ENCODE measurements at regions not wholly inside any gene's neighbourhood (a gene's known extent, or its start where the extent isn't known, plus 50 kb on each side); places are given as distances from the start of the nearest gene placed in this dataset.

DNA sequence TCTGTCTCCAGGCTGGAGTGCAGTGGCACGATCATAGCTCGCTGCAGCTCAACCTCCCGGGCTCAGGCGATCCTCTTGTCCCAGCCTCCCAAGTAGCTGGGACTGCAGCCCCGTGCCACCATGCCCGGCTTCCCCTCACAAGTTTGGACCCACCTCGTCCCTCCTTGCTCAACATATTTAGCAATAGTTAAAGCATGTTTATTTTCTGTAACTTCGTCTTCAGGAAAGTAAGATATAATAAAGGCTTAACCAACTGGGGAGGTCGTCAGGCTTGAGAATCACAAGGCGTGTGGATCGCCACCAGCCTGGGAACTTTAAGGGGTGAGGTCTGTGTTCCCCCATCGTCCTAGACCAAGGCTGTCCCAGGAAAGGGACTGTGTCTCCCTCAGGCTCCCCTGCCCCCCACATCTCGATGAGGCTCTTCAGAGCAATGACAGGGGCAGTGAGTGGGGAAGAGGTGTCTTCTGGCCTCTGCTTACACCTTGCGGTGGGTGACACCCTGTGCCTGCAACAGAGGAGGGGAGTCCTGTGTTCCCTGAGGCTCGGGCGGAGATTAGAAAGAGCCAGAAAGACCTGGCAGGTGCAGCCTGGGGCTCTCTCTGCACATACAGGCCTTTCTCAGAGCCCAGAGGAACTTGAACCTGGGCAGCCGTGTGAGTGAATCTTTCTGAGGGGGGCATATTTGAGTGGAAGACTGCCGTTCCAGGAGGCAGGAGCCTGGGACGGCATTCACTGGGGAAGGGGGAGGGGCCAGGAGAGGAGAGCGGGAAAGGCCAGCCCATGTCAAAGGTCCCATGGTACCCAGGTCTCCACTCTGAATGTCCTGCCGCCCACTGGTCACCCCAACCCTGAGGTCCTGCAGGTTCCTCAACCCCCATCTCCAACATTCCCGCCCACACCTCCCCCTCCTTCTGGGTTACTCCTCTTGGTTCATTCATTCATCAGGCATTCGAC, 152.3 kb downstream of the SMAD6 start:
- H3K36me3 ChIP-seq (ENCODE audit: control insufficient read depth, insufficient read depth, low read length) = no peaks in the 10 kb centered on the region
- H2BK15ac ChIP-seq (replicated peaks; ENCODE audit: low read depth) = no peak overlapping the region
- H3K4me3 ChIP-seq (ENCODE audit: low read length) = no peak overlapping the region
- H3K4ac ChIP-seq (ENCODE audit: low read depth, low read length) = no peak overlapping the region
- DNase-seq = no peak
- H4K5ac ChIP-seq (ENCODE audit: low read length) = no peak overlapping the region
- no peak overlapping the region for H2BK5ac ChIP-seq (ENCODE audit: low read length)
- H4K8ac ChIP-seq (ENCODE audit: low read depth, low read length) = no peak overlapping the region
- H3K79me1 ChIP-seq (ENCODE audit: low read length) = no peaks in the 10 kb centered on the region
- H3K27me3 ChIP-seq (ENCODE audit: insufficient read depth, low read length, poor library complexity) = no peaks in the 10 kb centered on the region
- H2AK5ac ChIP-seq (ENCODE audit: low read length) = no peak overlapping the region
- peaks cover 8% of the 10 kb centered on the region for H3K4me1 ChIP-seq (ENCODE audit: control insufficient read depth, low read depth, low read length)
- no peak overlapping the region for H3K23ac ChIP-seq (ENCODE audit: low read length)
- no peaks in the 10 kb centered on the region for H3K79me2 ChIP-seq (ENCODE audit: control insufficient read depth, insufficient read depth, low read length)
- H3K9ac ChIP-seq (ENCODE audit: low read length) = no peak overlapping the region
- H2BK120ac ChIP-seq (ENCODE audit: low read depth, low read length) = no peak overlapping the region
- H3K18ac ChIP-seq (ENCODE audit: low read length) = no peak overlapping the region
- H3K27ac ChIP-seq (ENCODE audit: low read depth, low read length) = no peak overlapping the region
- H3K56ac ChIP-seq (ENCODE audit: low read length) = peak overlapping the region; percentile 17
- WGBS (ENCODE audit: extremely low coverage, insufficient coverage, low lambda C conversion rate) = no CpG with 5 or more reads among the region's 23 CpGs
- no peak overlapping the region for H3K4me2 ChIP-seq (ENCODE audit: low read length)

DNA sequence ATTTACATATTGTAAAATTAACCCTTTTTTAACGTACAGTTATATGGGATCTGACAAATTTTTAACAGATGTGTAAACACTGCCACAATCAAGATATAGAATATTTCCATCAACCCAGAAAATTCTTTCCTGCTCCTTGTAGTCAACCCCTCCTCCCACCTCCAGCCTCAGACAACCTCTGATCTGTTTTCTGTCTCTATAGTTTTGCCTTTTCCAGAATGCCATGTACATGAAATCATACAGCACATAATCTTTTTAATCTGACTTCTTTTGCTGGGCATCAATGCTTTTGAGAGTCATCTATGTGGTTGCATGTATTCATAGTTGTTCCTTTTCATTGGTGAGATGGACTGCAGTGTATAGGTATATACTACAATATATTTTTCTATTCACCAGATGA, 153.0 kb downstream of the SMAD6 start:
- H3K4me1 ChIP-seq (ENCODE audit: control insufficient read depth, low read depth, low read length) = peaks cover 8% of the 10 kb centered on the region
- no peak for DNase-seq
- H2AK5ac ChIP-seq (ENCODE audit: low read length) = no peak overlapping the region
- H3K18ac ChIP-seq (ENCODE audit: low read length) = no peak overlapping the region
- no peak overlapping the region for H3K4ac ChIP-seq (ENCODE audit: low read depth, low read length)
- H2BK5ac ChIP-seq (ENCODE audit: low read length) = no peak overlapping the region
- whole genome bisulfite sequencing (ENCODE audit: extremely low coverage, insufficient coverage, low lambda C conversion rate) = no CpG with 5 or more reads among the region's 1 CpG
- H2BK15ac ChIP-seq (replicated peaks; ENCODE audit: low read depth) = no peak overlapping the region
- H3K4me2 ChIP-seq (ENCODE audit: low read length) = no peak overlapping the region
- H4K5ac ChIP-seq (ENCODE audit: low read length) = no peak overlapping the region
- H3K4me3 ChIP-seq (ENCODE audit: low read length) = no peak overlapping the region
- H3K56ac ChIP-seq (ENCODE audit: low read length) = no peak overlapping the region
- no peak overlapping the region for H2BK120ac ChIP-seq (ENCODE audit: low read depth, low read length)
- no peaks in the 10 kb centered on the region for H3K27me3 ChIP-seq (ENCODE audit: insufficient read depth, low read length, poor library complexity)
- no peaks in the 10 kb centered on the region for H3K79me1 ChIP-seq (ENCODE audit: low read length)
- no peaks in the 10 kb centered on the region for H3K36me3 ChIP-seq (ENCODE audit: control insufficient read depth, insufficient read depth, low read length)
- H3K9ac ChIP-seq (ENCODE audit: low read length) = no peak overlapping the region
- H3K79me2 ChIP-seq (ENCODE audit: control insufficient read depth, insufficient read depth, low read length) = no peaks in the 10 kb centered on the region
- no peak overlapping the region for H4K8ac ChIP-seq (ENCODE audit: low read depth, low read length)
- no peak overlapping the region for H3K27ac ChIP-seq (ENCODE audit: low read depth, low read length)
- no peak overlapping the region for H3K23ac ChIP-seq (ENCODE audit: low read length)

- H3K4ac ChIP-seq (ENCODE audit: low read depth, low read length) = no peak overlapping the region
Measured at GRCh38 chr15:66857694-66858093, 155.7 kb downstream of the SMAD6 start.

DNA sequence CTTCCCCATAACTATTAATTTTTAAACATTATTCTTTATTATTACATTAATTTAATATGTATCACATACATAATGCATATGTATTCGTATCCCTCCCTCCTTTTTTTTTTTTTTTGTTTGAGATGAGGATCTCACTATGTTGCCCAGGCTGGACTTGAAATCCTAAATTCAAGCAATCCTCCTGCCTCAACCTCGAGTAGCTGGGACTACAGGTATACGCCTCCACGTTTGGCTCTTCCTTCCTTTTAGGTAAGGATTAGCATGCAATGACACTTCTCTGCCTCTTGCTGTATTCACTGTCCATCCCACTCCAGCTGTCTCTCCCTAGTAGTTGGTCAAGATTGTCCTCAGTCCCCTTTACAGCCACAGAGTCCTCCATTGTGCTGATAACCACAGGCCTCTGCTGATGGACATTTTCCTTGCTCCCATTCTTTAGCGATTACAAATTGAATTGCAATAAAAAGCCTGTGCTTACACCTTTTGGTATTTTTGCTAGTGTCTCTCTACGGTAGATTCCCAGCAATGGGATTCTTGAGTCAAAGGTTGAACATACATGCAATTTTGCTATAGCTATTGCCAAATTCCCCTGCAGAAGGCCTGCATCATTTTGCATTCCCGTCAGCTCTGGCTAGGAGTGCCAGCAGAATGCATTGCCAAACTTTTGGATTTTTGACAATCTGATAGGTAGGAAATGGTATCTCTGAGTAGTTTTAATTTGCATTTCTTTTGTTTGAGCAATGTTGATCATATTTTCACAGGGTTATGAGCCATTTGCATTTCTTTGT, 156.6 kb downstream of the SMAD6 start:
- Histone ChIP-seq H3K79me2 (ENCODE audit: control insufficient read depth, insufficient read depth, low read length) (no peaks in the 10 kb centered on the region), H3K27ac (ENCODE audit: low read depth, low read length) (no peak overlapping the region), H2BK15ac (replicated peaks; ENCODE audit: low read depth) (no peak overlapping the region), H3K4me3 (ENCODE audit: low read length) (no peak overlapping the region), H4K8ac (ENCODE audit: low read depth, low read length) (no peak overlapping the region), H2BK120ac (ENCODE audit: low read depth, low read length) (no peak overlapping the region), H2AK5ac (ENCODE audit: low read length) (no peak overlapping the region), H3K36me3 (ENCODE audit: control insufficient read depth, insufficient read depth, low read length) (no peaks in the 10 kb centered on the region), H4K5ac (ENCODE audit: low read length) (no peak overlapping the region), H3K18ac (ENCODE audit: low read length) (no peak overlapping the region), H3K56ac (ENCODE audit: low read length) (no peak overlapping the region), H3K79me1 (ENCODE audit: low read length) (no peaks in the 10 kb centered on the region), H2BK5ac (ENCODE audit: low read length) (no peak overlapping the region), H3K4me1 (ENCODE audit: control insufficient read depth, low read depth, low read length) (no peaks in the 10 kb centered on the region), H3K23ac (ENCODE audit: low read length) (no peak overlapping the region), H3K4ac (ENCODE audit: low read depth, low read length) (no peak overlapping the region), H3K27me3 (ENCODE audit: insufficient read depth, low read length, poor library complexity) (no peaks in the 10 kb centered on the region), H3K4me2 (ENCODE audit: low read length) (no peak overlapping the region), H3K9ac (ENCODE audit: low read length) (no peak overlapping the region)
- DNase-seq = no peak
- WGBS (ENCODE audit: extremely low coverage, insufficient coverage, low lambda C conversion rate) = 100% methylated on average over 1 of the region's 7 CpGs

More at GRCh38 chr15:66857694-66858093, 155.7 kb downstream of the SMAD6 start:
- H3K4me2 ChIP-seq (ENCODE audit: low read length) = no peak overlapping the region
- H3K9ac ChIP-seq (ENCODE audit: low read length) = no peak overlapping the region
- H3K36me3 ChIP-seq (ENCODE audit: control insufficient read depth, insufficient read depth, low read length) = no peaks in the 10 kb centered on the region
- H3K4me3 ChIP-seq (ENCODE audit: low read length) = no peak overlapping the region
- no peak overlapping the region for H4K5ac ChIP-seq (ENCODE audit: low read length)
- no peak overlapping the region for H2BK5ac ChIP-seq (ENCODE audit: low read length)
- H2BK120ac ChIP-seq (ENCODE audit: low read depth, low read length) = no peak overlapping the region
- H3K4me1 ChIP-seq (ENCODE audit: control insufficient read depth, low read depth, low read length) = no peaks in the 10 kb centered on the region
- no peak for DNase-seq
- no peaks in the 10 kb centered on the region for H3K27me3 ChIP-seq (ENCODE audit: insufficient read depth, low read length, poor library complexity)
- H3K18ac ChIP-seq (ENCODE audit: low read length) = no peak overlapping the region
- no peak overlapping the region for H3K23ac ChIP-seq (ENCODE audit: low read length)
- H2BK15ac ChIP-seq (replicated peaks; ENCODE audit: low read depth) = no peak overlapping the region
- H4K8ac ChIP-seq (ENCODE audit: low read depth, low read length) = no peak overlapping the region
- no peaks in the 10 kb centered on the region for H3K79me1 ChIP-seq (ENCODE audit: low read length)
- H3K79me2 ChIP-seq (ENCODE audit: control insufficient read depth, insufficient read depth, low read length) = no peaks in the 10 kb centered on the region
- H2AK5ac ChIP-seq (ENCODE audit: low read length) = no peak overlapping the region
- no peak overlapping the region for H3K56ac ChIP-seq (ENCODE audit: low read length)
- no peak overlapping the region for H3K27ac ChIP-seq (ENCODE audit: low read depth, low read length)

DNA sequence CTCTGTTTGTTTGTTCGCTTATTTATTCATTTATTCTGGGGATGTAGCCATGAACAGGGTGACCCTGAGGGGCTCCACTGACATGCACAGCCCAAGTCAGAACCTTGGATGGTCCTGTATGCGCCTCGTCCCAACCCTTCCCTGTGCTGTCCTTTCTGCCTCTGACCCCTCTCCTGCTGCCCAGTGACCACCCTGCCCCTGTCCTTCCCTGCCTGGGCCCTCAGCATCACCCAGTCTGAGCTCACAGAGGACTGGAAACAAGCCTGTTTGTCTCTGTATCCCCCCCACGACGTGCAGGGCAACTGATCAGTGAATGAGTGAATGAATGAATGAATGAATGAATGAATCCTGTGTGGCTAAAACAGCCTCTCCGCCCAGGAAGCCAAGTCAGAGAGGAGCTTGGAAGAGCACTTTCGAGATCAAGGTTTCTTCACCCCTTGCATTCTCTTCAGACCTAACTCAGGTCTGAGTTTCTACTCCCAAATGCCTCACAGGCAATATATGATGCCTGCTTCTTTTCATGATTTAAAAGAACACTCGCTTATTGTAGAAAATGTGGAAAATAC, 157.7 kb downstream of the SMAD6 start:
- no peak overlapping the region for H3K4me3 ChIP-seq (ENCODE audit: low read length)
- H3K79me1 ChIP-seq (ENCODE audit: low read length) = no peaks in the 10 kb centered on the region
- H3K79me2 ChIP-seq (ENCODE audit: control insufficient read depth, insufficient read depth, low read length) = no peaks in the 10 kb centered on the region
- no peak overlapping the region for H2BK15ac ChIP-seq (replicated peaks; ENCODE audit: low read depth)
- H2BK5ac ChIP-seq (ENCODE audit: low read length) = no peak overlapping the region
- H3K56ac ChIP-seq (ENCODE audit: low read length) = no peak overlapping the region
- no peak overlapping the region for H3K18ac ChIP-seq (ENCODE audit: low read length)
- no peak overlapping the region for H3K9ac ChIP-seq (ENCODE audit: low read length)
- no peak overlapping the region for H4K5ac ChIP-seq (ENCODE audit: low read length)
- H3K4me1 ChIP-seq (ENCODE audit: control insufficient read depth, low read depth, low read length) = no peaks in the 10 kb centered on the region
- no peak overlapping the region for H3K4ac ChIP-seq (ENCODE audit: low read depth, low read length)
- DNase-seq = no peak
- no CpG with 5 or more reads among the region's 8 CpGs for WGBS (ENCODE audit: extremely low coverage, insufficient coverage, low lambda C conversion rate)
- no peak overlapping the region for H3K27ac ChIP-seq (ENCODE audit: low read depth, low read length)
- H3K4me2 ChIP-seq (ENCODE audit: low read length) = no peak overlapping the region
- no peak overlapping the region for H2BK120ac ChIP-seq (ENCODE audit: low read depth, low read length)
- H3K36me3 ChIP-seq (ENCODE audit: control insufficient read depth, insufficient read depth, low read length) = no peaks in the 10 kb centered on the region
- H2AK5ac ChIP-seq (ENCODE audit: low read length) = no peak overlapping the region
- H3K23ac ChIP-seq (ENCODE audit: low read length) = no peak overlapping the region
- no peaks in the 10 kb centered on the region for H3K27me3 ChIP-seq (ENCODE audit: insufficient read depth, low read length, poor library complexity)
- no peak overlapping the region for H4K8ac ChIP-seq (ENCODE audit: low read depth, low read length)
